ENCODE measurements at regions not wholly inside any gene's neighbourhood (a gene's known extent, or its start where the extent isn't known, plus 50 kb on each side); places are given as distances from the start of the nearest gene placed in this dataset.
A peak's percentile ranks its signal among the peaks of the same experiment; 100 is the strongest.
"Not testable (repeated sequence)": the region's sequence is repeated elsewhere in the genome, so short reads cannot be mapped to it uniquely, and the experiment has no call there.

DNA sequence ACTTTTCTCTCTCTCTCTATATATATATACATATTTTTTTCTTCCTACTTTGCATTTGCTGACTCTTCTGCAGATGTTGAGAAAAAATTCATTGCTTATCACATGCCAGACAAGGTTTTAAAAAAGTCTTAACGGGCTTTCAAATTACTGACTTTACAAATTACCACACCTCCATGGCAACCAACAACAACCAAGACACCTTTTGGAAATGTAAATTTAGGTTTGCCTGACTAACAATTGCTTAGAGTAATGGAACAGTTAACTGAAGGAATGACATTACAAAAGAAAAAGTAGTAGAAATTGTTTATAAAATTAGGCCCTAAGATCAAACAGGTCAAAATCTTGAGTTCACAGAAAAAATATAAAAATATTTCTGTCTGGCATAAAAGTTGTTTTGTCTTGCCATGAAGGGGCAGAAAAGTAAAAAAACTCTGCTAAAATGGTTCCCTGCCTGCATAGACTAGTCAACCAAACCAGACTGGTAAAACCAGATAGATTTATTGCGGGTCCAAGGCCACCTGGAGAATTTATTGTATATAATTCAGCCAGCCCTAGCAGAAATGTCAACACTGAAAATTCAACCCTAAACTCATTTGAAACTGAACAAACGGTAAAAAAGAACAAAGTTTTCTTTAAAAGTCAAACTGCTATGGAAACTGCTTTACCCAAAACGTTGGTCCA, 92.8 kb upstream of the FRMD1 start:
- no peaks in the 10 kb centered on the region for H3K36me3 ChIP-seq (ENCODE audit: low read depth)
- intact Hi-C loops (cut with DNase I, micrococcal nuclease) = no loop called here
- H3K4me3 ChIP-seq = no peak overlapping the region
- peaks cover 10% of the 10 kb centered on the region for H3K4me1 ChIP-seq (ENCODE audit: low read depth)
- no peaks in the 10 kb centered on the region for H3K9me3 ChIP-seq
- ATAC-seq (peak; percentile 94), DNase-seq (peak in 1 of 3 donors; percentile 80)
- TF ChIP-seq, protein P1, sequence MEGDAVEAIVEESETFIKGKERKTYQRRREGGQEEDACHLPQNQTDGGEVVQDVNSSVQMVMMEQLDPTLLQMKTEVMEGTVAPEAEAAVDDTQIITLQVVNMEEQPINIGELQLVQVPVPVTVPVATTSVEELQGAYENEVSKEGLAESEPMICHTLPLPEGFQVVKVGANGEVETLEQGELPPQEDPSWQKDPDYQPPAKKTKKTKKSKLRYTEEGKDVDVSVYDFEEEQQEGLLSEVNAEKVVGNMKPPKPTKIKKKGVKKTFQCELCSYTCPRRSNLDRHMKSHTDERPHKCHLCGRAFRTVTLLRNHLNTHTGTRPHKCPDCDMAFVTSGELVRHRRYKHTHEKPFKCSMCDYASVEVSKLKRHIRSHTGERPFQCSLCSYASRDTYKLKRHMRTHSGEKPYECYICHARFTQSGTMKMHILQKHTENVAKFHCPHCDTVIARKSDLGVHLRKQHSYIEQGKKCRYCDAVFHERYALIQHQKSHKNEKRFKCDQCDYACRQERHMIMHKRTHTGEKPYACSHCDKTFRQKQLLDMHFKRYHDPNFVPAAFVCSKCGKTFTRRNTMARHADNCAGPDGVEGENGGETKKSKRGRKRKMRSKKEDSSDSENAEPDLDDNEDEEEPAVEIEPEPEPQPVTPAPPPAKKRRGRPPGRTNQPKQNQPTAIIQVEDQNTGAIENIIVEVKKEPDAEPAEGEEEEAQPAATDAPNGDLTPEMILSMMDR (IDR thresholded peaks at IDR 0.05) = no peak

DNA sequence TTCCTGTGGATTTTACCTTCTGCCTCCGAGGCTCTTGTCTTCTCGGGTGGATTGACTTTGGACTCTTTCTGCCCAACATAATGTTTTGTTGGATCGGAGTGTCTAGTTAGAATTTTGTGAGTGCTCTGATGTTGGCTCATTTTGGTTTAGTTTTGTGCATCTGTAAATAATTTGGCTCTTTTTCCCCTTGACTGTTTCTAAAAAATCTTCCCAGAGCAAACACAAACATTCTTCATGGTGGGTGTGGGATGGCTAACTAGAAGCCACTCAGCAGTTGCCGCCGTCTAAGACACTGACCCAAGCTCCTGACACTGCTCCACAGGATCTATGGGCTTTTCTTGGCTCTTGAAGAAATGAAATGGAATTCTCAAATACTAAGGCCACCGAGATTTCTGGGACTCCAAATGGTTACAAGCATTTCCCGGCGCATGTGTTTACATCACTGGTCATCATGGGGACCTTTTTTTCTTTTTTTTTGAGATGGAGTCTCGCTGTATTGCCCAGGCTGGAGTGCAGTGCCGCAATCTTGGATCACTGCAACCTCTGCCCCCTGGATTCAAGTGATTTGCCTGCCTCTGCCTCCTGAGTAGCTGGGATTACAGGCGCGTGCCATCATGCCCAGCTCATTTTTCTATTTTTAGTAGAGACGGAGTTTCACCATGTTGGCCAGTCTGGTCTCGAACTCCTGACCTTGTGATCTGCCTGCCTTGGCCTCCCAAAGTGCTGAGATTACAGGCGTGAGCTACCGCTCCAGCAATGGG, 92.0 kb upstream of the FRMD1 start:
- intact Hi-C loops (cut with DNase I, micrococcal nuclease) = no loop called here
- no peak for ATAC-seq
- TF ChIP-seq, protein P1 (IDR thresholded peaks at IDR 0.05) = no peak

DNA sequence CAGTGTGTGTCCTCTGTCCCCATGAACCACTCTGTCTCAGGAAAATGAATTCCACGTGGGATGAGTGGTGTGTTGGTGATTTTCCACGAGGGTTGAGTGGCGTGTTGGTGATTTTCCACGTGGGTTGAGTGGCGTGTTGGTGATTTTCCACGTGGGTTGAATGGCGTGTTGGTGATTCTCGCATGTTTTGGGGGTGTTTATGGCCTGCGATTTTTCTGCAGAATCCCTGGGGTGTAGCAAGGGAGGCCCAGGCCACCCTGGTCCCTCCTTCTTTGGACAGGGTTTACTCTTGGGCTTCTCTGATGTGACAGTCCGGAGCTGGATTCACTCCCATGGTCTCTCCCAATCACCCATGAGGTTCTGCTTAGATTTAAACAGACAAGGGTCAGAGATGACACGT, 90.6 kb upstream of the FRMD1 start:
- ATAC-seq (no peak), DNase-seq (no peak)
- Histone ChIP-seq H3K4me1 (ENCODE audit: low read depth) (peaks cover 10% of the 10 kb centered on the region), H3K4me3 (no peak overlapping the region), H3K36me3 (ENCODE audit: low read depth) (no peaks in the 10 kb centered on the region), H3K9me3 (no peaks in the 10 kb centered on the region)
- intact Hi-C loops (cut with DNase I, micrococcal nuclease) = no loop called here
- TF ChIP-seq, protein P1 (IDR thresholded peaks at IDR 0.05) = no peak

More for the DNA sequence above, 92.0 kb upstream of the FRMD1 start:
- Histone ChIP-seq H3K9me3 (no peaks in the 10 kb centered on the region), H3K36me3 (ENCODE audit: low read depth) (no peaks in the 10 kb centered on the region), H3K4me3 (no peak overlapping the region), H3K4me1 (ENCODE audit: low read depth) (peaks cover 10% of the 10 kb centered on the region)
- DNase-seq = no peak

DNA sequence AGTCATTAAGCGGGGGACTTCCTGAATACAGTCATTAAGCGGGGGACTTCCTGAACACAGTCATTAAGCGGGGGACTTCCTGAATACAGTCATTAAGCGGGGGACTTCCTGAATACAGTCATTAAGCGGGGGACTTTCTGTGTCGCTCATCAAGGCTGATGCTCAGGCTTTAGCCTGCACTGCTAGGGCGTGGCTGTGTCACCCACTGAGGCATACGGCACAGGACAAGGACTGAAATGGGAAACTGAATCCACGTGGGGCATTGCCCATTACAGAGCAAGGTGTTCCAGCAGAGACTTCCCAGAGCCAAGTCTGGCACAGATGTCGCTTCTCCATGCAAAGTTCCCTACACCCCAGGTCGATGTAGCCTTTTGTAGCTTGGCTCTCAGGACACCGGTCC, 89.9 kb upstream of the FRMD1 start:
- H3K36me3 ChIP-seq (ENCODE audit: low read depth); DNase-seq; H3K4me1 ChIP-seq (ENCODE audit: low read depth); H3K4me3 ChIP-seq; intact Hi-C loops (cut with DNase I, micrococcal nuclease); ATAC-seq; H3K9me3 ChIP-seq: not testable (repeated sequence)

DNA sequence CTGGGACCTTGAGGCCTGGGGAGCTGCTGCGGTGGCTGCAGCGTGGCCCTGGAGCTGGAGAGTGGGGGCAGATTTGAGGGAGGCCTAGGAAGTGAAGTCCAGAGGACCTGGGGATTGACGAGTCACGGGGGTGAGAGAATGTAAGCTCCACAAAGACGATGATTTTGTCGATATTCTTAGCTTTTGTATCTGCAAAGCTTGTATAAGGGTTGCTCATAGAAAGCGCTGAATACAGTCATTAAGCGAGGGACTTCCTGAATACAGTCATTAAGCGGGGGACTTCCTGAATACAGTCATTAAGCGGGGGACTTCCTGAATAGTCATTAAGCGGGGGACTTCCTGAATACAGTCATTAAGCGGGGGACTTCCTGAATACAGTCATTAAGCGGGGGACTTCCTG, 89.3 kb upstream of the FRMD1 start:
- ATAC-seq; intact Hi-C loops (cut with DNase I, micrococcal nuclease); H3K9me3 ChIP-seq; H3K36me3 ChIP-seq (ENCODE audit: low read depth); H3K4me1 ChIP-seq (ENCODE audit: low read depth); DNase-seq; H3K4me3 ChIP-seq: not testable (repeated sequence)

DNA sequence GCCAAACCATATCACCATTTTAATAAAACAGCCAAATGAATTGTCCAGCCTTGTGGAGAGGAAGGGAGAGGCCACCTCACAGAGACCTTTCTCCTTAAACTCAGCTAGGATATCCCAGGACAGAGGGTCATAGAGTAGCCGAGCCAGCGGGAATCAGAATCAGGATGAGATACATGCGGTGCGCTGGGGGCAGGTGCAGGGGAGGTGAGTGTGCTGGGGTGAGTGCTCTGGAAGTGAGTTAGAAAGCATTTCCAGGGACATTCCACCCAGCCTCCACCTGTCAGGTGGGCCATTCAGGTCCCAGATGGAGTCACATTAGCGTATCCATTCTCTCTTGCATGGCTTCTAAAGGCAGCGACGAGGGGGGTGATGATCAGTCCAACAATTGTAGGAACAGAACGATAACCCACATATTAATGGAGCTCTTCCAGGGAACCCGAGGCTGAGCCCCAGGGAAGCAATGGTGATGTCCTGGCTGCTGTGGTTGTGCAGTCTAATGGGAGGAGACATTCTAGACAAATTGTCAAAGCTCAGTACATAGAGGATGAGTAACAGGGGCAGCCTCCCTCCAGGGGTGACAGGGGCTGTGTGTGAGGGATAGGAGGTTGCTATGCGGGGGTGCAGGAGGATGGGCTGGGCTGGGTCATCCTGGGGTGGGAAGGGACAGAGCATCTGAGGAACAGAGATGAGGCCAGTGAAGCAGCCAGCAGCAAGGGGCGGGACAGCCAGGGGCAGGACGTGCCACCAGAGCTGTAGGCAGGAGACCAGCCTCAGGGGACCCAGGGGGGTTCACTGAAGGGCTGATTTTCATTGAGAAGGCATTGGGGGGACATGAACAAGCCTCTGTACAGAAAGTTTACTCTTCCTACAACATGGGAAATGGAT, 88.7 kb upstream of the FRMD1 start:
- no peak for ATAC-seq

More for the DNA sequence above, 88.7 kb upstream of the FRMD1 start:
- no peaks in the 10 kb centered on the region for H3K36me3 ChIP-seq (ENCODE audit: low read depth)
- no peak for DNase-seq
- no peaks in the 10 kb centered on the region for H3K9me3 ChIP-seq
- intact Hi-C loops (cut with DNase I, micrococcal nuclease) = no loop called here
- TF ChIP-seq, protein P1 (IDR thresholded peaks at IDR 0.05) = no peak
- H3K4me1 ChIP-seq (ENCODE audit: low read depth) = peaks cover 10% of the 10 kb centered on the region
- no peak overlapping the region for H3K4me3 ChIP-seq
